ENCODE measurements at regions not wholly inside any gene's neighbourhood (a gene's known extent, or its start where the extent isn't known, plus 50 kb on each side); places are given as distances from the start of the nearest gene placed in this dataset.

- no peak overlapping the region for H3K27ac ChIP-seq
- ChIA-PET CTCF (interaction anchor here (0.7 kb wide), 1 partner anchor 820 kb away, joined by 3 read pairs; no protein-coding TSS in a partner anchor), POLR2A (ENCODE audit: low non-redundant PET) (no interaction called here)
- DNase-seq (ENCODE audit: low spot score), result no peak
- TF ChIP-seq CTCF (conservative IDR thresholded peaks at IDR 0.05; ENCODE audit: low read depth), result no peak
Measured at GRCh38 chr7:114108510-114108909, 189.7 kb upstream of the PPP1R3A start.

DNA sequence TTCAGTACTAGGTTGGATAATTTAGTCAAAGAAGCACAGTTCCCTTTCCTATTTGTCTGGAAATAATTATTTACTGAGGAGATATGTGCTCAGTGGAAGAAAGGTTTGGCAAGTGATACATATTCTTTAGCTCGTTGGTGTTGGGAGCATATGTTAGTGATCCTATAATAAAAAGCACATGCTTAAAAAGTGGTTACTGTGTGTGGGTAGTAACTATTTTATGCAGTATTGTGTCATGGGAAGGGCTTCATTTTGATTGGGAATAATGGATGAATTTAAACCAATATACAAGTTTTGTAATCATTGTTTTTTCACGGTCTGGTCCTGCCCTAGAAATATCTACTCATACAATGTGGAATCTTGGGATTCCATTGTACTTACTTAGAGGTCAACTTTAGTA is 188.7 kb upstream of the PPP1R3A start:
- no peak overlapping the region for H3K27ac ChIP-seq
- TF ChIP-seq CTCF (conservative IDR thresholded peaks at IDR 0.05; ENCODE audit: low read depth), result no peak
- POLR2A ChIA-PET (ENCODE audit: low non-redundant PET), result no interaction called here
- CTCF ChIA-PET, result interaction anchor here (0.6 to 1.1 kb wide), 2 partner anchors 16 to 40 kb away, joined by 3 to 4 read pairs; no protein-coding TSS in a partner anchor
- DNase-seq (ENCODE audit: low spot score), result no peak

GRCh38 chr7:114104035-114104434 is 185.2 kb upstream of the PPP1R3A start:
- ChIA-PET POLR2A (ENCODE audit: low non-redundant PET) (no interaction called here), CTCF (no interaction called here)
- no peak overlapping the region for H3K27ac ChIP-seq
- TF ChIP-seq CTCF (conservative IDR thresholded peaks at IDR 0.05; ENCODE audit: low read depth), result no peak
- no peak for DNase-seq (ENCODE audit: low spot score)

DNA sequence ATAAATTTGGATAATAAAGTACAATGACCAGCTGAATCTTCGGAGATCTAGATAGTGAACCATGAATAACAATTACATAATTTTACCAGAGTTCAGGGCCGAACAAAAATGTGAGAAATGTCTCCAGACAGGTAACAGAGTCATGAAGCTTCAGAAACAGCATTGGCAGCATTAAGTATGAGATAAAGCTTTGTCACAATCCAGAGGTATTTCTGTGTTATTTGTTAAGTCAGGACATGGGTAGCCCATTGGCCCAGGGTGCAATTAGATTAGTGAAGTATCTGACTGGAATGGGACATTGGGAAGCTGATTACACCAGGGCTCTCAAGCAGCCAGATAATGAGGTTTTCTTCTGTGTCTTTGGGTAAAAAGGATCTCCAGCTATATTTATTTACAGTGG is 184.2 kb upstream of the PPP1R3A start:
- no peak for TF ChIP-seq CTCF (conservative IDR thresholded peaks at IDR 0.05; ENCODE audit: low read depth)
- no peak overlapping the region for H3K27ac ChIP-seq
- no peak for DNase-seq (ENCODE audit: low spot score)
- POLR2A ChIA-PET (ENCODE audit: low non-redundant PET), result no interaction called here
- CTCF ChIA-PET, result interaction anchor here (0.6 kb wide), 1 partner anchor 560 kb away, joined by 3 read pairs; no protein-coding TSS in a partner anchor

DNA sequence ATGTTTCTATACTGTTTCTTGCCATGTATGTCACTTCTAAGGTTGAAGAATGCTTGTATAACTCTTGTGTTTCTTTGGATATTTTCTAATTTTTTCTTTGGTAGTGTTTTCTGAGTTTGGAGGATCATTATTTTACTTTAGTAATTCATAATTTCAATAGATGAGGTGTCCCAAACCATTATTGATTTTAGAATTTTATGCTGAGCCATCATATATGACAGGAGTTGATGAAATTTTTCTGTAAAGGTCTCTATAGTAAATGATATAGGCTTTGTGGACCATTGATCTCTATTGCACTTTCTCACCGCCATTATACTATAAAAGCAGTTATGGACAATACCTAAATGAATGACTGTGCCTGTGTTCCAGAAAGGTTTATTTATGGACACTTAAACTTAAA is 183.3 kb upstream of the PPP1R3A start:
- CTCF ChIA-PET, result interaction anchor here (0.6 kb wide), 1 partner anchor 561 kb away, joined by 3 read pairs; no protein-coding TSS in a partner anchor
- H3K27ac ChIP-seq, result no peak overlapping the region
- POLR2A ChIA-PET (ENCODE audit: low non-redundant PET), result no interaction called here
- DNase-seq (ENCODE audit: low spot score), result no peak
- no peak for TF ChIP-seq CTCF (conservative IDR thresholded peaks at IDR 0.05; ENCODE audit: low read depth)

DNA sequence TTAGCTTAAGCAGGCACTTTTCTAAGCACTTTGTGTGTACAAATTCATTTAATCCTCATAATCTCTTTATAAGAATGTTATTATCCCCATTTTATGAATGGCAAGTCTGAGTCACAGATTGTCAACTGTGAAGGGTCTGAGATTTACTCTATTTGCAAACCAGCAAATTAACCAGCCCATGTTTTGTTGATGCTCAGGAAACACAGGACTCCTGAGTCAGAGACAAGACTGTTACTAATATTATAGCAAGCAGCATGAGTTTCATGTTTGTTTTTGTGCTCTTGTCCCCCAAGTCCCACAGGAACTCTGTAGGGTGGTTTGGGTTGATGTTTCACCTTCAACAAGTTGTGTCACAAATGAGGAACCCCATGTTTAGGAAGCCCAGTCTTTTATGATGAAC is 182.0 kb upstream of the PPP1R3A start:
- no peak overlapping the region for H3K27ac ChIP-seq
- TF ChIP-seq CTCF (conservative IDR thresholded peaks at IDR 0.05; ENCODE audit: low read depth), result no peak
- ChIA-PET CTCF (interaction anchor here (0.6 kb wide), 1 partner anchor 1810 kb away, joined by 3 read pairs; no protein-coding TSS in a partner anchor), POLR2A (ENCODE audit: low non-redundant PET) (no interaction called here)
- DNase-seq (ENCODE audit: low spot score), result no peak

All from RWPE1 (cell line).